ENCODE measurements at regions not wholly inside any gene's neighbourhood (a gene's known extent, or its start where the extent isn't known, plus 50 kb on each side); places are given as distances from the start of the nearest gene placed in this dataset.

GRCh38 chr5:174549254-174549653 is 175.1 kb upstream of the MSX2 start:
- H3K27me3 Mint-ChIP-seq (ENCODE audit: insufficient read depth, low read depth), result peaks cover 21% of the 10 kb centered on the region
- Histone ChIP-seq H3K79me2 (ENCODE audit: low read depth) (no peaks in the 10 kb centered on the region), H3F3A (ENCODE audit: low read depth) (no peaks in the 10 kb centered on the region), H3K4me1 (peaks cover 10% of the 10 kb centered on the region), H3K27ac (no peak overlapping the region), H4K20me1 (ENCODE audit: low read depth) (no peaks in the 10 kb centered on the region), H3K9me3 (ENCODE audit: low read depth) (no peaks in the 10 kb centered on the region), H3K4me3 (no peak overlapping the region), H3K9ac (no peak overlapping the region), H3K36me3 (no peaks in the 10 kb centered on the region), H2AFZ (replicated peaks) (no peak overlapping the region), H3K27me3 (no peaks in the 10 kb centered on the region), H3K4me2 (no peak overlapping the region)
- no peak overlapping the region for H3K27ac Mint-ChIP-seq
- H3K36me3 Mint-ChIP-seq, result no peaks in the 10 kb centered on the region
- DNase-seq (ENCODE audit: low spot score), result no peak
- peaks cover 5% of the 10 kb centered on the region for H3K9me3 Mint-ChIP-seq
- peaks cover 21% of the 10 kb centered on the region for H3K4me1 Mint-ChIP-seq
- TF ChIP-seq EZH2 (IDR thresholded peaks at IDR 0.05) (no peak), EZH2phosphoT487 (IDR thresholded peaks at IDR 0.05) (no peak), CTCF (IDR thresholded peaks at IDR 0.05) (no peak)
- H3K4me3 Mint-ChIP-seq, result no peak overlapping the region

- no peaks in the 10 kb centered on the region for H3K36me3 Mint-ChIP-seq
- peaks cover 21% of the 10 kb centered on the region for H3K4me1 Mint-ChIP-seq
- peaks cover 5% of the 10 kb centered on the region for H3K9me3 Mint-ChIP-seq
- H3K27ac Mint-ChIP-seq, result no peak overlapping the region
- Histone ChIP-seq H3K36me3 (no peaks in the 10 kb centered on the region), H3F3A (ENCODE audit: low read depth) (no peaks in the 10 kb centered on the region), H3K9me3 (ENCODE audit: low read depth) (no peaks in the 10 kb centered on the region), H4K20me1 (ENCODE audit: low read depth) (no peaks in the 10 kb centered on the region), H3K9ac (no peak overlapping the region), H3K79me2 (ENCODE audit: low read depth) (no peaks in the 10 kb centered on the region), H3K4me2 (no peak overlapping the region), H3K4me3 (no peak overlapping the region), H3K4me1 (peaks cover 10% of the 10 kb centered on the region), H2AFZ (replicated peaks) (no peak overlapping the region), H3K27me3 (no peaks in the 10 kb centered on the region), H3K27ac (no peak overlapping the region)
- no peak overlapping the region for H3K4me3 Mint-ChIP-seq
- peaks cover 19% of the 10 kb centered on the region for H3K27me3 Mint-ChIP-seq (ENCODE audit: insufficient read depth, low read depth)
- TF ChIP-seq EZH2phosphoT487 (IDR thresholded peaks at IDR 0.05), result no peak
- TF ChIP-seq EZH2 (IDR thresholded peaks at IDR 0.05), result no peak
- no peak for TF ChIP-seq CTCF (IDR thresholded peaks at IDR 0.05)
- no peak for DNase-seq (ENCODE audit: low spot score)
Observed at GRCh38 chr5:174550026-174550425, 174.4 kb upstream of the MSX2 start.

GRCh38 chr5:174552428-174552827 is 172.0 kb upstream of the MSX2 start:
- Mint-ChIP-seq H3K27me3 (ENCODE audit: insufficient read depth, low read depth) (peaks cover 23% of the 10 kb centered on the region), H3K4me1 (peaks cover 21% of the 10 kb centered on the region), H3K27ac (no peak overlapping the region)

More at GRCh38 chr5:174552428-174552827, 172.0 kb upstream of the MSX2 start:
- peaks cover 5% of the 10 kb centered on the region for H3K9me3 Mint-ChIP-seq
- H3K4me3 Mint-ChIP-seq, result no peak overlapping the region
- Histone ChIP-seq H3K27me3 (no peaks in the 10 kb centered on the region), H2AFZ (replicated peaks) (no peak overlapping the region), H3K9me3 (ENCODE audit: low read depth) (no peaks in the 10 kb centered on the region), H3K27ac (no peak overlapping the region), H3F3A (ENCODE audit: low read depth) (no peaks in the 10 kb centered on the region), H3K4me2 (no peak overlapping the region), H3K4me1 (peaks cover 10% of the 10 kb centered on the region), H3K36me3 (no peaks in the 10 kb centered on the region), H3K4me3 (no peak overlapping the region), H3K79me2 (ENCODE audit: low read depth) (no peaks in the 10 kb centered on the region), H4K20me1 (ENCODE audit: low read depth) (no peaks in the 10 kb centered on the region), H3K9ac (no peak overlapping the region)
- DNase-seq (ENCODE audit: low spot score), result no peak
- H3K36me3 Mint-ChIP-seq, result no peaks in the 10 kb centered on the region
- TF ChIP-seq CTCF (IDR thresholded peaks at IDR 0.05) (no peak), EZH2phosphoT487 (IDR thresholded peaks at IDR 0.05) (no peak), EZH2 (IDR thresholded peaks at IDR 0.05) (no peak)

All from neural progenitor cell (in vitro differentiated cells).